ENCODE measurements at regions not wholly inside any gene's neighbourhood (a gene's known extent, or its start where the extent isn't known, plus 50 kb on each side); places are given as distances from the start of the nearest gene placed in this dataset.

DNA sequence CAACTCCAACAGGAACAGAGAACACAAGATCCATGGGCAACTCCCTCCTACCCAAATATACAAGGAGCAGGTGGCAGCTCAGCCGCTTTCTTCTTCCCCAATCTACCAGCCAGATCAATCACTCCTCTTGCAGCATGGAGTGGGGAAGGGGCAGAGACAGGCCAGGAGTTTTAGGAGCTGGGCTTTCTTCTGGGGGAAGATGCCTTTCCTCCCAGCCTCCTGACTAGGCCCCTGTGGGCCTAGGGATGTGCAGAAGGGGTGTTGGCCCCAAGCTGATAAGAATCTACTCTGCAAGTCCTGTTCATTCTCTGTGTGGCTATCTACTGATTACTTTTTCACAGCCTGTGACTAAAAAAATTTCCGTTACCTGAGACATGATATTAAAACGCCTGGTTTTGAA lies 189.0 kb downstream of the BCAS1 start:
- TF ChIP-seq POLR2A (IDR thresholded peaks at IDR 0.05): no peak
- TF ChIP-seq, protein P1, sequence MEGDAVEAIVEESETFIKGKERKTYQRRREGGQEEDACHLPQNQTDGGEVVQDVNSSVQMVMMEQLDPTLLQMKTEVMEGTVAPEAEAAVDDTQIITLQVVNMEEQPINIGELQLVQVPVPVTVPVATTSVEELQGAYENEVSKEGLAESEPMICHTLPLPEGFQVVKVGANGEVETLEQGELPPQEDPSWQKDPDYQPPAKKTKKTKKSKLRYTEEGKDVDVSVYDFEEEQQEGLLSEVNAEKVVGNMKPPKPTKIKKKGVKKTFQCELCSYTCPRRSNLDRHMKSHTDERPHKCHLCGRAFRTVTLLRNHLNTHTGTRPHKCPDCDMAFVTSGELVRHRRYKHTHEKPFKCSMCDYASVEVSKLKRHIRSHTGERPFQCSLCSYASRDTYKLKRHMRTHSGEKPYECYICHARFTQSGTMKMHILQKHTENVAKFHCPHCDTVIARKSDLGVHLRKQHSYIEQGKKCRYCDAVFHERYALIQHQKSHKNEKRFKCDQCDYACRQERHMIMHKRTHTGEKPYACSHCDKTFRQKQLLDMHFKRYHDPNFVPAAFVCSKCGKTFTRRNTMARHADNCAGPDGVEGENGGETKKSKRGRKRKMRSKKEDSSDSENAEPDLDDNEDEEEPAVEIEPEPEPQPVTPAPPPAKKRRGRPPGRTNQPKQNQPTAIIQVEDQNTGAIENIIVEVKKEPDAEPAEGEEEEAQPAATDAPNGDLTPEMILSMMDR (IDR thresholded peaks at IDR 0.05): no peak
- no peaks in the 10 kb centered on the region for H3K9me3 ChIP-seq (replicated peaks in 1 of 3)
- WGBS, 4 donors: 84 to 91% (median 88%) methylated on average over 3 of the region's 3 CpGs

DNA sequence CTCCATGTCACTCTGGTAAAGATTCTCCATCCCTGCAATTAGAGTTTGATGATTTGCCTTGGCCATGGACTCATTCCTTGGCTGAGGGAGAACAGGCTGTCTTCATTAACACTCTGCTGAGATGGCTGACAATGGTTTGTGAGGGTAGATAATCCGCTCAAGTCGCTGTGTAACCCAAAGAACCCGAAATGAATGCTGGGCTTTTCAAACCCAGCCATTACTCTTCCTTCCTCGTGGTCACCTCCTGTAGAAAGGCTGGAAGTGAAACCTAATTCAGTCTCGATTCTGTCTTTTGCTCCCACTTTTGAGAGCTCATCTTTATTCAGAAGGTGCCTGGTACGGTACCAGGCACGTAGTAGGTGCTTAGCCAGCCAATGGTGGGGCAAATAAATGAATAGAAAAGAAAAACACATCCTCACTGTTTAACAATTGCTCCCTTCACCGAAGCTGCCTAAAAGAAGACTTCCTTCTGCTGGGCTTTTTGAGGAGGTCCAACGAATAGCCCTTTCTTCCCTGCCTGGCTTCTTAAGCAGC lies 190.2 kb downstream of the BCAS1 start:
- no peak for DNase-seq
- Histone ChIP-seq H3K4me1 (replicated peaks in 1 of 2) (no peaks in the 10 kb centered on the region), H3K4me3 (no peak overlapping the region), H3K36me3 (replicated peaks in 1 of 2) (no peaks in the 10 kb centered on the region), H3K27ac (no peak overlapping the region), H3K9me3 (replicated peaks in 1 of 3) (no peaks in the 10 kb centered on the region), H3K27me3 (no peaks in the 10 kb centered on the region)
- TF ChIP-seq, protein P1 (IDR thresholded peaks at IDR 0.05): no peak
- no peak for TF ChIP-seq POLR2A (IDR thresholded peaks at IDR 0.05)
- intact Hi-C loops (cut with DNase I): no loop called here
- WGBS, 4 donors: 79 to 85% (median 83%) methylated on average over 9 of the region's 9 CpGs

More for the DNA sequence above, 189.0 kb downstream of the BCAS1 start:
- DNase-seq: no peak
- intact Hi-C loops (cut with DNase I): no loop called here
- Histone ChIP-seq H3K36me3 (replicated peaks in 1 of 2) (no peaks in the 10 kb centered on the region), H3K4me1 (replicated peaks in 1 of 2) (no peaks in the 10 kb centered on the region), H3K27me3 (no peaks in the 10 kb centered on the region), H3K27ac (no peak overlapping the region), H3K4me3 (no peak overlapping the region)

DNA sequence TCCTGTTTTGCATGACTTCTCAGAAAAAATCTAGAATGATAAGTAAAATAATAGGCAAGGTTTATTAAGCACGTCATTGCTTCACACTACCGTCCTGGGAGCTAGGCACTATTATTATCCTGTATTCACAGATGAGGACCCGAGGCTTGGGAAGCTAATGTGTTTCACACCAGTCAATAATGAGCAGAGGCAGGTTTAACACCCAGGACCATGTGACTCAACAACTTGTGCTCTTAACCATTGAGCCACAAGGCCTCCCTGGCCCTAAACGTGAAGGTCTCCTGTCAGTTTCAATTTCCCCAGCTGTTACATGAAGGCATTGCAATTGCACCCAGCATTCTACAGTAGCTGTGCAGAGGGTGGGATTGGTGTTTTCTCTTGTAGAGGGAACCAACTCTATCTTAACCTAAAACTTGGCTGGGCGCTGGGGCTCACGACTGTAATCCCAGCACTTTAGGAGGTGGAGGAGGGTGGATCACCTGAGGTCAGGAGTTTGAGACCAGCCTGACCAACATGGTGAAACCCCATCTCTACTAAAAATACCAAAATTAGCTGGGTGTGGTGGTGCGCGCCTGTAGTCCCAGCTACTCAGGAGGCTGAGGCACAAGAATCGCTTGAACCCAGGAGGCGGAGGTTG lies 191.2 kb downstream of the BCAS1 start:
- Histone ChIP-seq H3K27me3 (no peaks in the 10 kb centered on the region), H3K36me3 (replicated peaks in 1 of 2) (no peaks in the 10 kb centered on the region), H3K9me3 (replicated peaks in 1 of 3) (no peaks in the 10 kb centered on the region), H3K4me1 (replicated peaks in 1 of 2) (no peaks in the 10 kb centered on the region), H3K4me3 (no peak overlapping the region), H3K27ac (no peak overlapping the region)
- no peak for TF ChIP-seq POLR2A (IDR thresholded peaks at IDR 0.05)
- TF ChIP-seq, protein P1 (IDR thresholded peaks at IDR 0.05): no peak
- 68 to 74% (median 73%) methylated on average over 9 to 10 of the region's 10 CpGs for WGBS, 4 donors
- intact Hi-C loops (cut with DNase I): no loop called here
- no peak for DNase-seq

DNA sequence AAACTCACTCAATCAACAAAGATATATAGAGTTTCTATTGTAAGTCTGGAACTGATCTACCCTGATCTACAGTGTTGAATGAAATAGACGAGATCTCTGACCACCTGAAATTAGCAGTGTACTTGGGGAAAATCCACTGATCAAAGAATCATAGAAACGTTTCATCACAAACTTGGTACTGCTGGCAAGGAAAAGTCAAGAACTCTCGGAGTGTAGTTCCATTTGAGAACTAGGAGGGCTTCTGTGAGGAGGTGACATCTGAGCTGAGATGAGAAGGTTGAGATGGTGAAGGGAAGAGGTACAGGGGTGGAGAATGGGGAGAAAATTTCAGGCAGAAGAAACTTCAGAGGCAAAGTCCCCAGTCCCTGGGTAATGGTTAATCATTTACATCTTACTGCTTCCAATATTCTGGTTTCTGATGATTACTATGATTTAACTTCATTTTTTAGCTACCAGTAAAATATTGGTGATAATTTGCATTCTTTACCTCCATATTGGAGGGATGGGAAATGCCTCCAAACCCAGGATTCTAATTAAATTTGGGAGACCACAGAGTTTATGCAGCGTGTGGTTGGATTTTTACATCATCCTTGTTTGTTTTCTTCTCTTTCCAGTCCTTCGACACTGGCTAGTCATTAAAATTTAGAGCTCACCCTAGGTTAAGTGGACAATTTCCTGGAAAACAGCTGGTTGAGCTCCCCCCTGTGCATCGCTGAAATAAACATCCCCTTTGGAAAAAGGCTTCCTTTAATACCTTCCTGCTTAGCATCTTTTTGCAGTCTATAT lies 191.9 kb downstream of the BCAS1 start:
- intact Hi-C loops (cut with DNase I): no loop called here
- Histone ChIP-seq H3K9me3 (replicated peaks in 1 of 3) (no peaks in the 10 kb centered on the region), H3K4me1 (replicated peaks in 1 of 2) (no peaks in the 10 kb centered on the region), H3K4me3 (no peak overlapping the region), H3K27me3 (no peaks in the 10 kb centered on the region), H3K27ac (no peak overlapping the region), H3K36me3 (replicated peaks in 1 of 2) (no peaks in the 10 kb centered on the region)
- 60 to 67% (median 63%) methylated on average over 6 of the region's 6 CpGs for WGBS, 4 donors
- DNase-seq: no peak
- TF ChIP-seq, protein P1 (IDR thresholded peaks at IDR 0.05): no peak
- TF ChIP-seq POLR2A (IDR thresholded peaks at IDR 0.05): no peak

Data from adrenal gland (tissue), 9 donors.